Coronary artery (tissue), 2 donors: ENCODE measurements at regions not wholly inside any gene's neighbourhood (a gene's known extent, or its start where the extent isn't known, plus 50 kb on each side); places are given as distances from the start of the nearest gene placed in this dataset.

Experiments
- DNase-seq: peaks from one replicate; pipeline ENCODE4 v3.0.0-alpha.2; 2017; ENCODE audit warnings: low spot score
- H3K27ac ChIP-seq, 2 donors: fragments of 200-600 bp; sonication (generic); one replicate each; pipeline ENCODE4 v1.5.1; 2016 to 2019
- H3K4me3 ChIP-seq: fragments of 200-600 bp; sonication (generic); 2 replicates; pipeline ENCODE4 v1.5.1; 2016; ENCODE audit warnings: mild to moderate bottlenecking, moderate library complexity
- CTCF ChIP-seq: fragments of 200-600 bp; sonication (generic); IDR thresholded peaks from one replicate; pipeline ENCODE4 v1.5.1; 2019; ENCODE audit warnings: antibody characterized with exemption

DNA sequence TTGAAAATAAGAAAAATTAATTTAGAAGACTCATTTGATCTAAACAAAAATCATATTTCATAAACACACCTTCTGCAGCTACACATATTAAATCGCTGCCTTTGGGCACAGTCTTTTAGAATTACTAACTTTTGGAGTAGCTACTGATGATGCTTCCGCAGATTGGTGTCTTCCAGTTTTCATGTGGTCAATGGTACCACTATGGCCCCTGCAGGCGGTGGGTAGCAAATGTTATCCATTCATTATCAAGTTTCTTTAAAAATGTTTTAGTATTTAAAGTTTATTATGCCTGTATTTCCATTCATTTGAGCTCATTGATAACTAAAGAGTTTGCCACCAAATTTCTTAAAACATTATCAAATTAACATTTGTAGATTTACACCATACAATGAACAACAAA is 122.9 kb upstream of the GRAMD2B start:
- Histone ChIP-seq H3K27ac (no peak overlapping the region), H3K4me3 (no peak overlapping the region)
- no peak for TF ChIP-seq CTCF
- no peak for DNase-seq

- Histone ChIP-seq H3K27ac (no peak overlapping the region), H3K4me3 (no peak overlapping the region)
- no peak for TF ChIP-seq CTCF
- no peak for DNase-seq
These were observed 122.2 kb upstream of the GRAMD2B start for GRCh38 chr5:126301056-126301455.

DNA sequence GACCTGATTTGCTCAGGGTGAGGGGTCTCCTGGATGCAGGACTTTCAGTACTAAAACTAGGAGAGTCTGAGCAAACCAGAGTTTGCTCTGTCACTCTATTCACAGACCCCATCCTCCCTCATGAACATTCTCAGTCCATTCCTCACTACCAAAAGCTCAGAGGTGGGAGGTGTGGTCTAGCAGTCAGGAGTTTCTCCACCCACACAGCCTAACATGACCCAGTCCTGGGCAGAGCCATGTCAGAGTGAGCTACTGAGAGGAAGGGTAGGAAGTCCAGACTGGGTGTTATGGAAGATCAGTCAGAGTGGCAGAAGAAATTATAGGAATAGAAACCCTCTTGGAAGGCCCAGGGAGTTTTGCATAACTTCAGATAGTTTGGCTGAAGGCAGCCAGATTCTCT is 113.3 kb upstream of the GRAMD2B start:
- DNase-seq, result no peak
- Histone ChIP-seq H3K27ac (no peak overlapping the region), H3K4me3 (no peak overlapping the region)
- TF ChIP-seq CTCF, result no peak

- no peak overlapping the region for H3K27ac ChIP-seq
- TF ChIP-seq CTCF, result no peak
- DNase-seq, result no peak
- H3K4me3 ChIP-seq, result no peak overlapping the region
These were observed 111.4 kb upstream of the GRAMD2B start for GRCh38 chr5:126311766-126312165.

GRCh38 chr5:126315341-126315740 is 107.9 kb upstream of the GRAMD2B start:
- Histone ChIP-seq H3K4me3 (no peak overlapping the region), H3K27ac (no peak overlapping the region)
- no peak for DNase-seq
- no peak for TF ChIP-seq CTCF

DNA sequence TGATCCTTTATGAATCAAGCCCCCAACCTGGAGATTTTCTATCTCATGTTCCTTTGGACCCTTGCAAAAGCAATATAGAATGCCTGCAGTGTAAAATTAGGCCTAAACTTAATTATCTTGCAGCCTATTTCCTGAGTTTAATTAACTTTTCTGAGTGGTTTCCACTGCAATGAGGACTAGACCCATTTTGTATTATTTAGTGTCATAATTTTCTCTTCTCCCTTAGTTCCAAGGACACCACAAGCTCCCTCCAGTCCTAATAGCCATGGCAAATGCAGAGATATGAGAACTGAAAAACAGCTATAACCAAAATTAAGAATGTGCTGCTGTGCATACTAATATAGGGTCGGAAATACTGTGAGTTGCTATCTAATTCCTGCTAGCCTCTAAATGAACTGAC is 90.9 kb upstream of the GRAMD2B start:
- no peak for TF ChIP-seq CTCF
- Histone ChIP-seq H3K27ac (no peak overlapping the region), H3K4me3 (no peak overlapping the region)
- no peak for DNase-seq

GRCh38 chr5:126334760-126335159 is 88.4 kb upstream of the GRAMD2B start:
- TF ChIP-seq CTCF, result no peak
- Histone ChIP-seq H3K4me3 (no peak overlapping the region), H3K27ac (no peak overlapping the region)
- DNase-seq, result no peak
